GM23248 (cell line): ENCODE measurements at regions not wholly inside any gene's neighbourhood (a gene's known extent, or its start where the extent isn't known, plus 50 kb on each side); places are given as distances from the start of the nearest gene placed in this dataset.
"Not testable (repeated sequence)": the region's sequence is repeated elsewhere in the genome, so short reads cannot be mapped to it uniquely, and the experiment has no call there.

Source experiments
- EZH2 ChIP-seq: fragments of 200-600 bp; sonication (generic); IDR thresholded peaks from 2 replicates; pipeline ENCODE4 v1.6.1; 2018; ENCODE audit warnings: antibody characterized with exemption, mild to moderate bottlenecking; ENCODE audit not compliant: insufficient read depth, poor library complexity, severe bottlenecking
- EZH2phosphoT487 ChIP-seq: fragments of 200-600 bp; sonication (generic); IDR thresholded peaks from 2 replicates; pipeline ENCODE4 v1.6.1; 2018; ENCODE audit warnings: antibody characterized with exemption, moderate library complexity, mild to moderate bottlenecking, low read depth; ENCODE audit not compliant: insufficient read depth

DNA sequence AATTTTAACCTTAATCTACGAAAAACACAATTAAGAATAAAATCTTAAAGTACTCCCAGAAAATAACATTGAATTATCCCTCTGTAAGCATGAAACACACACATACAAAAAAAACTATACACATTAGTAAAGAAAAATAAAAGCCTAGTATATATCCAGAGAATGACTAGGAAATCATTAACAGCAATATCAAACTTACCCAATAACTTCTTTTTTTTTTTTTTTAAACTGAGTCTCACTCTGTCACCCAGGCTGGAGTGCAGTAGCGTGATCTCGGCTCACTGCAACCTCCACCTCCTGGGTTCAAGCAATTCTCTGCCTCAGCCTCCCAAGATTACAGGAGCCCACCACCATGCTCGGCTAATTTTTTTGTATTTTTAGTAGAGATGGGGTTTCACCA is 61.4 kb upstream of the PMPCB start:
- TF ChIP-seq EZH2phosphoT487, EZH2: not testable (repeated sequence)
